Trophoblast cell (in vitro differentiated cells and primary cell): ENCODE measurements at regions not wholly inside any gene's neighbourhood (a gene's known extent, or its start where the extent isn't known, plus 50 kb on each side); places are given as distances from the start of the nearest gene placed in this dataset.

Experiments
- DNase-seq, 2 donors: peaks; one replicate each; pipeline ENCODE4 v3.0.0-alpha.2; 2016
- H2AFZ ChIP-seq: 2 replicates; pipeline ENCODE4 v1.6.1; 2013; ENCODE audit warnings: low read length, moderate library complexity, mild to moderate bottlenecking; ENCODE audit not compliant: insufficient read depth, poor library complexity
- H2AK5ac ChIP-seq: 2 replicates; pipeline ENCODE4 v1.6.1; 2013; ENCODE audit warnings: mild to moderate bottlenecking, low read length
- H2BK120ac ChIP-seq: 2 replicates; pipeline ENCODE4 v1.6.1; 2013; ENCODE audit warnings: low read length, mild to moderate bottlenecking, moderate library complexity; ENCODE audit not compliant: insufficient read depth, poor library complexity
- H2BK12ac ChIP-seq: 2 replicates; pipeline ENCODE4 v1.6.1; 2013; ENCODE audit warnings: mild to moderate bottlenecking, low read length, moderate library complexity
- H2BK5ac ChIP-seq: 2 replicates; pipeline ENCODE4 v1.6.1; 2013; ENCODE audit warnings: low read length, low read depth, moderate library complexity, mild to moderate bottlenecking; ENCODE audit not compliant: poor library complexity
- H3K14ac ChIP-seq: 2 replicates; pipeline ENCODE4 v1.6.1; 2013; ENCODE audit warnings: mild to moderate bottlenecking, low read length
- H3K18ac ChIP-seq: 2 replicates; pipeline ENCODE4 v1.6.1; 2013; ENCODE audit warnings: mild to moderate bottlenecking, low read length
- H3K23ac ChIP-seq: 2 replicates; pipeline ENCODE4 v1.6.1; 2013; ENCODE audit warnings: low read length
- H3K27ac ChIP-seq: 2 replicates; pipeline ENCODE4 v1.5.1; 2013; ENCODE audit warnings: low read depth, mild to moderate bottlenecking, inconsistent platforms, low read length, moderate library complexity
- H3K27me3 ChIP-seq: 2 replicates; pipeline ENCODE4 v1.6.1; 2013; ENCODE audit warnings: inconsistent platforms, mild to moderate bottlenecking, low read length, moderate library complexity; ENCODE audit not compliant: insufficient read depth
- H3K36me3 ChIP-seq, 2 experiments: 1 replicate in 1 of 2; 2 replicates in 1 of 2; pipeline ENCODE4 v1.6.1; 2013; ENCODE audit warnings: low read length in 2 of 2, mild to moderate bottlenecking in 2 of 2, moderate library complexity in 1 of 2; ENCODE audit not compliant: insufficient read depth in 2 of 2, control insufficient read depth in 1 of 2
- H3K4ac ChIP-seq: 2 replicates; pipeline ENCODE4 v1.6.1; 2013; ENCODE audit warnings: low read depth, mild to moderate bottlenecking, low read length, moderate library complexity
- H3K4me1 ChIP-seq, 2 experiments: 1 replicate in 1 of 2; 2 replicates in 1 of 2; pipeline ENCODE4 v1.6.1; 2013; ENCODE audit warnings: low read length in 2 of 2, mild to moderate bottlenecking in 2 of 2, moderate library complexity in 1 of 2; ENCODE audit not compliant: insufficient read depth in 2 of 2, control insufficient read depth in 1 of 2
- H3K4me2 ChIP-seq: 2 replicates; pipeline ENCODE4 v1.6.1; 2013; ENCODE audit warnings: inconsistent platforms, mild to moderate bottlenecking, low read length, moderate library complexity
- H3K4me3 ChIP-seq: 2 replicates; pipeline ENCODE4 v1.5.1; 2013; ENCODE audit warnings: mild to moderate bottlenecking, low read depth, low read length, inconsistent platforms
- H3K79me1 ChIP-seq: one replicate; pipeline ENCODE4 v1.6.1; 2013; ENCODE audit warnings: low read length
- H3K79me2 ChIP-seq: 2 replicates; pipeline ENCODE4 v1.6.1; 2013; ENCODE audit warnings: low read length, mild to moderate bottlenecking; ENCODE audit not compliant: control insufficient read depth, insufficient read depth, poor library complexity
- H3K9ac ChIP-seq: 2 replicates; pipeline ENCODE4 v1.6.1; 2013; ENCODE audit warnings: mild to moderate bottlenecking, low read length
- H3K9me3 ChIP-seq: 2 replicates; pipeline ENCODE4 v1.6.1; 2013; ENCODE audit warnings: low read depth, mild to moderate bottlenecking, control low read depth, inconsistent platforms, low read length; ENCODE audit not compliant: insufficient read depth
- H4K12ac ChIP-seq: 2 replicates; pipeline ENCODE4 v1.6.1; 2013; ENCODE audit warnings: low read depth, mild to moderate bottlenecking, low read length, moderate library complexity
- H4K8ac ChIP-seq: 2 replicates; pipeline ENCODE4 v1.6.1; 2013; ENCODE audit warnings: low read depth, mild to moderate bottlenecking, low read length, moderate library complexity
- H4K91ac ChIP-seq: one replicate; pipeline ENCODE4 v1.6.1; 2013; ENCODE audit warnings: low read depth, mild to moderate bottlenecking, low read length, moderate library complexity
- WGBS: extraction: QIAGEN DNeasy Blood & Tissue Kit; methylation state at CpG from one replicate; pipeline ENCODE4 v1.1.7; 2013; ENCODE audit warnings: missing lambda C conversion rate; ENCODE audit not compliant: insufficient read length, insufficient coverage; ENCODE audit errors: extremely low coverage; 5-methylcytosine and 5-hydroxymethylcytosine counted together

DNA sequence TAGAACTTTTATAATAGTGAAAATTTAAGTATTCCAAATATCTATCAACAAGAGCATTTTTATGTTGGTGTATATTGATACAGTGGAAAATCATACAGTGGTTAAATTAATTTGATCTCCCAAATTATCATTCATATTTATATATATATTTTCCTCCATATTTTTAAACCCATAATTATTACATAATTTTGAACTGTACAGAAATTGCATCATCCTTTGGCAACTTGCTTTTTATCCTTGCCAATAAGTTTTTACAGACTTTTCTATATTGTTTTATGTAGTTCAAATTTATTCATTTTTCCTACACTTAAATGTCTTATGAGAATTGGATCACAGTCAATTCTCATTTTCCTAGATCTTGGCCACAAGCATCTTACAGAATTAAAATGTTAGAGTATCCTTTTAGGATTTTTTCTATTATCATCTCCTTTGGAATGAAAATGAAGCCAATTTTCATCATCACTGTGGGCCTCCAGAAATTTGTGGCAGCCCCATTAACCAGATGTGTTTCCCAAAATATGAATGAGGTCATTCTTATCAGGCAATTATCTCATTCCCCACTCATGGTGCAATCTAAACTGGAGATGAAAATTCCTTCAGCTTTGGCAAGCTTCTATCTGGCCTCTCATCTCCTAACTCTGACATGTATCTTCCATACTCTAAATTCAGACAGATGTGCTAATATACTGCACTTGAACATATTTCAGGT, 94.2 kb upstream of the DLGAP1 start:
- no peaks in the 10 kb centered on the region for H3K27me3 ChIP-seq

GRCh38 chr18:4547126-4547525, 92.0 kb upstream of the DLGAP1 start:
- WGBS, result no CpG with 5 or more reads among the region's 6 CpGs
- no peak overlapping the region for H4K12ac ChIP-seq
- no peak overlapping the region for H3K4me3 ChIP-seq
- H2BK120ac ChIP-seq, result no peak overlapping the region
- H3K27me3 ChIP-seq, result no peaks in the 10 kb centered on the region
- no peak overlapping the region for H4K91ac ChIP-seq
- H2BK12ac ChIP-seq, result no peak overlapping the region
- H3K36me3 ChIP-seq, result no peaks in the 10 kb centered on the region
- no peak overlapping the region for H3K18ac ChIP-seq
- H3K4me2 ChIP-seq, result no peak overlapping the region
- no peaks in the 10 kb centered on the region for H3K9me3 ChIP-seq
- no peak overlapping the region for H3K9ac ChIP-seq
- H3K79me1 ChIP-seq, result no peaks in the 10 kb centered on the region
- H2AK5ac ChIP-seq, result no peak overlapping the region
- H3K79me2 ChIP-seq, result no peaks in the 10 kb centered on the region
- no peak overlapping the region for H4K8ac ChIP-seq
- no peak overlapping the region for H2AFZ ChIP-seq
- no peak overlapping the region for H3K27ac ChIP-seq
- no peak overlapping the region for H2BK5ac ChIP-seq
- DNase-seq, result no peak
- no peak overlapping the region for H3K23ac ChIP-seq
- H3K14ac ChIP-seq, result no peak overlapping the region
- no peak overlapping the region for H3K4ac ChIP-seq
- H3K4me1 ChIP-seq, result no peaks in the 10 kb centered on the region

More for the DNA sequence above, 94.2 kb upstream of the DLGAP1 start:
- Histone ChIP-seq H3K23ac (no peak overlapping the region), H4K91ac (no peak overlapping the region), H3K79me1 (no peaks in the 10 kb centered on the region), H3K4me3 (no peak overlapping the region), H2AK5ac (no peak overlapping the region), H3K36me3 (no peaks in the 10 kb centered on the region), H3K27ac (no peak overlapping the region), H4K8ac (no peak overlapping the region), H2BK5ac (no peak overlapping the region), H3K4ac (no peak overlapping the region), H2BK12ac (no peak overlapping the region), H2AFZ (no peak overlapping the region), H2BK120ac (no peak overlapping the region), H3K9me3 (no peaks in the 10 kb centered on the region), H3K9ac (no peak overlapping the region), H3K4me1 (no peaks in the 10 kb centered on the region), H3K4me2 (no peak overlapping the region), H3K79me2 (no peaks in the 10 kb centered on the region), H3K18ac (no peak overlapping the region), H3K14ac (no peak overlapping the region), H4K12ac (no peak overlapping the region)
- peak in 1 of 2 donors; percentile 60 for DNase-seq

GRCh38 chr18:4544142-4544541, 89.0 kb upstream of the DLGAP1 start:
- no peak overlapping the region for H4K12ac ChIP-seq
- H3K79me2 ChIP-seq, result no peaks in the 10 kb centered on the region
- H3K23ac ChIP-seq, result no peak overlapping the region
- H2AK5ac ChIP-seq, result no peak overlapping the region
- H2BK12ac ChIP-seq, result no peak overlapping the region
- H4K8ac ChIP-seq, result no peak overlapping the region
- H2BK120ac ChIP-seq, result no peak overlapping the region
- H3K36me3 ChIP-seq, result no peaks in the 10 kb centered on the region
- no peak overlapping the region for H3K14ac ChIP-seq
- no peak overlapping the region for H2AFZ ChIP-seq
- no peak overlapping the region for H4K91ac ChIP-seq
- no peaks in the 10 kb centered on the region for H3K9me3 ChIP-seq
- no CpG with 5 or more reads among the region's 6 CpGs for WGBS
- DNase-seq, result no peak
- H3K4me2 ChIP-seq, result no peak overlapping the region
- H3K79me1 ChIP-seq, result no peaks in the 10 kb centered on the region
- H3K18ac ChIP-seq, result no peak overlapping the region
- no peak overlapping the region for H3K4me3 ChIP-seq
- H3K9ac ChIP-seq, result no peak overlapping the region
- H3K27me3 ChIP-seq, result no peaks in the 10 kb centered on the region
- no peak overlapping the region for H3K27ac ChIP-seq
- H3K4me1 ChIP-seq, result no peaks in the 10 kb centered on the region
- H3K4ac ChIP-seq, result no peak overlapping the region
- H2BK5ac ChIP-seq, result no peak overlapping the region

DNA sequence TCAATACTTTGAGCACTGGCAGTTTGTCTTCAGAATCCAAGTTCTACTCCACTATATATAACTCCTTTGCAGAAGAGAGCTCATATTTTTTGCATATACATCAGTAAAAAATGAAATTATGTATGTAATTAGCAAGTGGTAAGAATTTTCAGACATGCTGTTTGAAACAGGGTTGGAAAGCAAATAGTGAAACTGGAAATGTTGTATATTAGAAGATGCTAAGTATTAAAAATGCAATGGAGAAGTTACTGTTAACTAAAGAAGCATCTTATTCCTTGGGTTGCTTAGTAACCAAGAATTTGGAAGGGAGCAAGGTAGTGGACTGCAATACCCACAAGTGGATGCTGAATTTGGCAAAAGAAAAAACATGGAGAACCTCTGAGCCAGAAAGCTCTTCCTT, 88.6 kb upstream of the DLGAP1 start:
- DNase-seq, result no peak
- Histone ChIP-seq H3K27ac (no peak overlapping the region), H3K4me1 (no peaks in the 10 kb centered on the region), H3K9ac (no peak overlapping the region), H3K9me3 (no peaks in the 10 kb centered on the region), H3K18ac (no peak overlapping the region), H3K4me3 (no peak overlapping the region), H2BK12ac (no peak overlapping the region), H3K4me2 (no peak overlapping the region), H3K36me3 (no peaks in the 10 kb centered on the region), H2AK5ac (no peak overlapping the region), H3K79me1 (no peaks in the 10 kb centered on the region), H4K8ac (no peak overlapping the region), H3K4ac (no peak overlapping the region), H3K14ac (no peak overlapping the region), H2AFZ (no peak overlapping the region), H2BK5ac (no peak overlapping the region), H4K91ac (no peak overlapping the region), H4K12ac (no peak overlapping the region), H3K79me2 (no peaks in the 10 kb centered on the region), H3K23ac (no peak overlapping the region), H3K27me3 (no peaks in the 10 kb centered on the region), H2BK120ac (no peak overlapping the region)
